SH-SY5Y (cell line): ENCODE measurements at regions not wholly inside any gene's neighbourhood (a gene's known extent, or its start where the extent isn't known, plus 50 kb on each side); places are given as distances from the start of the nearest gene placed in this dataset.

Source experiments
- GATA2 ChIP-seq: IDR thresholded peaks from 2 replicates; pipeline ENCODE4 v1.6.1; 2011; ENCODE audit warnings: mild to moderate bottlenecking, low read depth, low read length
- GATA3 ChIP-seq: IDR thresholded peaks from 2 replicates; pipeline ENCODE4 v1.6.1; 2011; ENCODE audit warnings: low read depth, mild to moderate bottlenecking, low read length, moderate library complexity

GRCh38 chr19:34824686-34825085, 51.7 kb upstream of the ZNF599 start:
- TF ChIP-seq GATA2: no peak
- TF ChIP-seq GATA3: no peak
